Stimulated activated CD4-positive, alpha-beta T cell treated with anti-CD3 and anti-CD28 coated beads, TNF-alpha, amount 100 ng/mL, for 4 hours (primary cell): ENCODE measurements at regions not wholly inside any gene's neighbourhood (a gene's known extent, or its start where the extent isn't known, plus 50 kb on each side); places are given as distances from the start of the nearest gene placed in this dataset.
"Not testable (repeated sequence)": the region's sequence is repeated elsewhere in the genome, so short reads cannot be mapped to it uniquely, and the experiment has no call there.

Source experiments
- DNase-seq, 3 experiments: peaks; one replicate each; pipeline ENCODE4 v3.0.0-alpha.2; 2020; ENCODE audit warnings: low read depth in 3 of 3

GRCh38 chr12:131287938-131288764, 334.4 kb downstream of the ADGRD1 start:
- DNase-seq, result no peak

DNA sequence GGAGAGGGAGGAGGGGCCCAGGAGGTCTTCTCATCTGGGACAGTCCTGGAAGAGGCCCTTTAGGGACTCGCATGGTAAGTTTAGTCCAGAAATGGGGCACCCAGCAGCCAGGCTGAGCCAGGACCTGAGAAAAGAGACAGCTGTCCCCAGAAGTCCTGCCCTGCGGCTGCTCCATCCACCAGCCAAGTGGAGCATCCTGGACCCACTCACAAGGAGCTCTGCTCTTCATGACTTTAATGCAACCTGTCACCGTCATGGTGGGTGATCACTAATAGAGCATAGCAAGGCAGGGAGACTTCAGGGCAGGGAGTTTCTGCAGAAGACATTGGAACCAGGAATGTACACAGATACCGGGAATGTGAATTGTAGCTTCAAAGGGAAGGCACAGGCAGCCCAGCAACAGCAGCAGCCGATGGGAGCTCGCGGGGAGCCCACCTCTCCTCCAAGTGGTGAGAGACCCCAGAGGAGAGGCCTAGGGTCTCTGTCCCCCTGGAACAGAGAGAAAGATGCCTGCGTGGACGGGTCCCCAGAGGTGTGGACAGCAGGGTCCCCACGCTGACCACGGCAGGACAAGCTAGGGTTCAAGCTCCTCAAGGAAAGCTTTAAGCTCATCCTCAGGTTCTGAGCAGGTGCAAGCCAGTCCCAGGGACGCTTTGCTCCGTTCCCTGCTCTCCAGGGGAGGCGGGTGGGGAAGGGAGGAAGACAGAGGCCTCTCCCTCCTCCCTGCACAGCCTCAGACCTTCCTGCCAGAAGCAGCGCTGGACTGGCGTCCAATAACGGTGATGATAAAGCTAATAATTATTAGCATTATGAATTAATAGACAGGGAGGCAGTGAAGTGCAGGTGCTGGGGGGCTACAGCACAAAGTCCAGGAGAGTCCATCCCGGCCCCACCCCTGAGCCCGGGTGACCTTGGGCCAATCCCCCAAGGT, 335.3 kb downstream of the ADGRD1 start:
- DNase-seq, result not testable (repeated sequence)

DNA sequence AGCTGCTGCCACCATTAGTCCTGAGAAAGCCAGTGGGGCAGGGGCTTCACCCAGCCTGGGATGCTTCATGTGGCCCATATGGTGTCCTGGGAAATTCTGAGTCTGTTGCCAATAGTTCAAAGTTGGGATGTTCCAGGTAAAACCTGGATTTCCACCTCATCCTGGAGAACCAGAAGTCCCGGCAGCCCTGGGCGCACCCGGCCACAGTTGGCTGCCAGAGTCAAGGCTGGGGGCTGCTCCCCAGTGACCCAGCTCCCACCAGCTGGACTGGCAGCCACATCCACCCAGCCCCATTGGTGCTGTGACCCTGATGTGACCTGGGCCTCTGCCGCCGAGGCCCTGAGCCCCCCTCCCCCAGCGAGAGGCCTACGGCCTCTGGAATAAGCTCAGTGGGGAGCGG, 336.1 kb downstream of the ADGRD1 start:
- not testable (repeated sequence) for DNase-seq

GRCh38 chr12:131290255-131290959, 336.7 kb downstream of the ADGRD1 start:
- DNase-seq, result no peak

DNA sequence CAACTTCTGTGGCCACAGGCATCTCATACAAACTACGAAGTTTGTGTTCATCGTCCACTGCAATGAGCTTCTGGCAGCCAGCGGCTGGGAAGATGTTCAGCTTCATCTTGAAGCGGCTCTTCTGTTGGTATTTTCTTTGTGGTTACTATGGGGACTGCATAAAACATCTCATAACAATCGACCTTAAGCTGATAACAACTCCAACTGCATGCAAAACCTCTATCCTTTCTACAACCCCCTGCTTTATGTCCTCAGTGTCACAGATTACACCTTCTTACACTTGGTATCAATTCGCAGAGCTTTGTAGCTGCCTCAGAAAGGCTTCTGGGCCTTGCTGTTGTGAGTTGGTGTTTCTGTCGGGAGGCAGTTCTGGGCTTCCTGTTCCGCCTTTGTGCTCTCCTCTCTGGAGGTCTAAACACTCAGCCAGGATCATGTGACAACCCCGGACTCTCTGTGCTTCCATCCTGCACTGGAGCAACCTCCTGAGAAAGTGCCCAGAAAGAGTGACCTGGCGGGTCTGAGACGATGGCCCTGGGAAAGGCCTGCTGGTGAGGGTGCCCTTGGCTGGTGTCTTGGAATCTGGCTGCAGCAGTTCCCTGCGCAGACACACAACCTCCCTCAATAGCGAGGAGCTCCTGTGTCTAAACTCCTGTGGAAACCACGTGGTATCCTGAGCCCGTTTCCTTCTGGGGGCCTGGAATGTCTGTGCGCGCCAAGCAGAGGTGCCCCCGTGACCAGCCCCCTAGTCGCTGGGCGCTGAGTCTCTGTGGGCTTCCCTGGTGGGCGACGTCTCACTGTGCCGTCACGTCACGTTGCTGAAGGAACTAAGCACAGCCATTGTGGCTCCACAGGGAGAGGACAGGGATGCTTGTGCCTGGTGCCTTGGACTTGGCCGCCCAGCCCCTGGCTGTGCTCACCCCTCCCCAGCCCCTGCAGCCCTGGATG, 339.6 kb downstream of the ADGRD1 start:
- DNase-seq, result not testable (repeated sequence)

- DNase-seq, result not testable (repeated sequence)
These were observed 341.0 kb downstream of the ADGRD1 start for GRCh38 chr12:131294716-131295115.

GRCh38 chr12:131295117-131295516, 341.4 kb downstream of the ADGRD1 start:
- DNase-seq, result not testable (repeated sequence)

DNA sequence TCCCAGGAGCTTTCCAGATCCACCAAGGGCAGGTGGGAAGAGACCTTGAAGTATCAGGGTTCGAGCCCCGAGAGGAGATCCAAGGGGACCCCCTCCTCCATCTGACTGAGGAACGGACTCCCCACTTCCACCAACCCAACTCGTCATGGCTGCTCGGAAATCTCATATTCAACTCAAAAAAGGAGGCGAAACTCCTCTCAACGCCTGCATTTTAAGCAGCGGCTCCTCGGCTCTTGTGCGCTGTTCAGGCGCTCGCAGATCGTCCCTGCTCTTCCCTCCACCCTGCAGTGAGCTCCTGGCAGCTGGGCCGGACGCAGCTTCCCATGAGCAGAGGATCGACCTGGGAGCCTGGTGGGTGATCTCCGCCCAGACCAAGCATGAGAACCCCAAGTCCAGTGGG, 341.9 kb downstream of the ADGRD1 start:
- DNase-seq, result not testable (repeated sequence)

GRCh38 chr12:131296136-131296535, 342.4 kb downstream of the ADGRD1 start:
- DNase-seq, result not testable (repeated sequence)

DNA sequence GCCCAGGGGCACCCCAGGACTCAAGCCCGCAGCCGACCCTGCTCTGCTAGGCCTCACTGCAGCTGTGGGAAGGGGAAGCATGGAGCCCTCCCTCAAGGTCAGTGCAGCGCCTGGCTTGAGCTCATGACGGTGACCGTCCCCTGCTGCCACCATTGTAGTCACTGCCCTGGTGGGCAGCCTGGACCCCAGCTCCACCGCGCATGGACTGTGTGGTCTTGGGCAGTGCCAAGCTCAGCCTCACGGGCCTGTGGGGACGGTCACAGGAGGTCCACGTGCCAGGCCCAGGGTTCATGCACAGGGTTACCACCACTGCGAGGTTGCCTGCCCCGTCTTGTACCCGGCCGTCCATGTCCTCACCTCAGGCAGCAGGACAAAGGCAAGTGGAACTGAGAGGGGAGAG, 342.9 kb downstream of the ADGRD1 start:
- not testable (repeated sequence) for DNase-seq

- not testable (repeated sequence) for DNase-seq
These were observed 345.0 kb downstream of the ADGRD1 start for GRCh38 chr12:131298526-131299369.

GRCh38 chr12:131299370-131299701, 345.6 kb downstream of the ADGRD1 start:
- not testable (repeated sequence) for DNase-seq

GRCh38 chr12:131303576-131303975, 349.9 kb downstream of the ADGRD1 start:
- not testable (repeated sequence) for DNase-seq

DNA sequence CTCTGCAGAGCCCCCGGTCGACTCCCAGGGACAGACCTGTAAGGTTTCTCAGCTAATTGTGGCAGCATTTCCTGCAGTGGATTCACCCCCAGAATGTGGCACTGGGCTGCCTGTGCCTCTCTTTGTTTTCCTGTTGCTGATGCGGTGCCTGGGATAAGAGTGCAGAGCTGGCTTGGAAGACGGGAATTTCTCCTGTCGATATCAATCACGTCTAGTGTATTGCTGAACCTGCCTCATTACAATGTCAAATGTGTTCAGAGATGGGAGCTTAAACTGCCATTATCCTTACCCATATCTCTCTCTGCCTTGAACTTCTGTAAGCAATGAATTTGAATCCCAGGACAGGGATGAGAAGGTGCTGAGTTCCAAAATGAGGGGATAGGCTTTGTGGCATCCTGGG, 350.9 kb downstream of the ADGRD1 start:
- not testable (repeated sequence) for DNase-seq

DNA sequence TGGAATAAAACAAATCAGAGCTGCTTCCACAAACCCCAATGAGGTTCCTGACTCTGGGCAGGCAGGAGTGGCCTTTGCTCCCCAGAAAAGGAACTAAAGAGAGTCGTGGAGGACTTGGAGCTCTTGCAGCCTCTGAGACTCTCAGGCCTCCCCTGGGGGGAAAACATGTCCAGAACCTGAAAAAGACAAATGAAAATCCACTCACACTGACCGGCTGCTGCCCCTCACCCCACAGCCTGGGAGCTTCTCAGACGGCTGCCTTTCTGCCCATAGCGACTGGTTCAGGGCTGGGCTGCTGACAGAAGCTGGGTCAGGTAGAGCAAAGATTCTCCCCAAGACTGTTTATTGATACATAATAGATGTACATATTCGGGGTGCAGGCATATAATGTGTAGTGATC, 356.0 kb downstream of the ADGRD1 start:
- DNase-seq, result no peak

- not testable (repeated sequence) for DNase-seq
These were observed 356.7 kb downstream of the ADGRD1 start for GRCh38 chr12:131310227-131310969.

DNA sequence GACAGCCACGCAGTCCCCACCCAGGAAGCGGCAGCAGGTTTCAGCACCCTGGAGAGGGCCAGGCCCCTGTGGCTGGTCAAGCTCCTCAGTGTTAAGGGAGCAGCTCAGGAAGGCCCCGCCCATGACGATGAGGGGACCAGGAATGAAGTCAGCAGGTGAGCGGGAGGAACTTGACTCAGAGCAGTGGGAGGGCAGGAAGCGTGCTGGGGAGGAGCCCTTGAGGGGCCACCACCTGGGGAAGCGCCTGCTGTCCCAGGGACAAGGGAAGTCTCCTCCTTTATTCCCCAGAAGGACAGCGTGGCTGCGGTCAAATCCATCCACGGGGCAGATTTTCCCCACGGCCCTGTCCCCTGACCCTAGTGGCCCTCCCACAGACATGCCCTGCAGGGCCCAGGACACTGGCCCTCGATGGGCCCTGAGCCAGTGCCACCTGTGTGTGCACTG, 357.6 kb downstream of the ADGRD1 start:
- not testable (repeated sequence) for DNase-seq

GRCh38 chr12:131311764-131312163, 358.1 kb downstream of the ADGRD1 start:
- DNase-seq, result no peak

DNA sequence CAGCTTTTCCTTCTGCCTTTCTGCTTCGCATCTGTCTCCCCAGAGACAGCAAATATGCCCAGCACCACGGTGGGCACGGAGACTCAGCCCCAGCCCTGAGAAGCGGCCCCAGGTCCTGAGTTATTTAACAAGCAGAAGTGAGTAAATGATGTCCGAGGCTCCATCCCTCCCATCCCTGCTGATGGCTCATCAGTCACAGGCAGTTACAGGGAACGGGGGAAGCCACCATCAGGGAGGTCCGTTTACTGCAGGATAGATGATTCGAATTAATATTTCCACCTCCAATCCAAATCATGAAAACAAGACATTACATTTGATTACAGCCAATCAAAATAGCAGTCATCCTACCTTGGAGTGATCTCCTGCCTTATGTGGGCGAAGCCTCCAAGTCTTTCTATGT, 358.7 kb downstream of the ADGRD1 start:
- not testable (repeated sequence) for DNase-seq
